CD4-positive, alpha-beta T cell treated with Interleukin-12 subunit alpha and Interleukin-12 subunit beta, for 1 hour (primary cell): ENCODE measurements at regions not wholly inside any gene's neighbourhood (a gene's known extent, or its start where the extent isn't known, plus 50 kb on each side); places are given as distances from the start of the nearest gene placed in this dataset.

Experiments used
- DNase-seq: peaks from one replicate; pipeline ENCODE4 v3.0.0-alpha.2; 2020

GRCh38 chr9:14560194-14560593 lies 133.0 kb downstream of the ZDHHC21 start:
- DNase-seq, result no peak

GRCh38 chr9:14554886-14555285 lies 138.3 kb downstream of the ZDHHC21 start:
- no peak for DNase-seq

DNA sequence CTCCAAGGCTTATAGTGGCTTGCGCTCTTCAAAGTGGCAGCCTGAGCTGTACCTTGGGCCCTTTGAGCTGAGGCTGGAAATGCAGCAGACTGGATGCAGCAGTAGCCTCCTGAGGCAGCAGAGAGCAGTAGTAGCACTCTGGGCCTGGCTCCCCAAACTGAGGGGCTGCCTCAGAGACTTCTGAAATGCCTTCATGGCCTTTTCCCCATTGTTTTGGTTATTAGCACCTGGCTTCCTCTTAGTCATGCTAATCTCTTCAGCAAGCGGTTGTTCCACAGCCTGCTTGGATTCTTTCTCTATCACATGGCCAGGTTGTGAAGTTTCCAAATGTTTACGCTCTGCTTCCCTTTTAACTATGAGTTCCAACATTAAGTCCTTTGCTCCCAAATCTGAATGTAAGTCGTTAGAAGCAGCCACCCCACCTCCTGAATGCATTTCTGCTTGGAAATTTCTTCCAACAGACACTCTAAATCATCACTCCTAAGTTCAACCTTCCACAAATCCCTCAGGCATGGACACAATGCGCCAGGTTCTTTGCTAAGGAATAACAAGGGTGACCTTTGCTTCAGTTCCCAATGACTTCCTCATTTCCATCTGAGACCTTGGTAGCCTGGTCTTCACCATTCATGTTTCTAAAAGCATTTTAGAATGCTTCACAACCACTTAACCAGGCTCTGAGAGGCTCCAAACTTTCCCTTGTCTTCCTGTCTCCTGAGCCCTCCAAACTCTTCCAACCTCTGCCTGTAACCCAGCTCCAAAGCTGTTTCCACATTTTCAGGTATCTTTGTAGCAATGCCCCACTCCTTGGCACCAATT lies 145.8 kb downstream of the ZDHHC21 start:
- no peak for DNase-seq

DNA sequence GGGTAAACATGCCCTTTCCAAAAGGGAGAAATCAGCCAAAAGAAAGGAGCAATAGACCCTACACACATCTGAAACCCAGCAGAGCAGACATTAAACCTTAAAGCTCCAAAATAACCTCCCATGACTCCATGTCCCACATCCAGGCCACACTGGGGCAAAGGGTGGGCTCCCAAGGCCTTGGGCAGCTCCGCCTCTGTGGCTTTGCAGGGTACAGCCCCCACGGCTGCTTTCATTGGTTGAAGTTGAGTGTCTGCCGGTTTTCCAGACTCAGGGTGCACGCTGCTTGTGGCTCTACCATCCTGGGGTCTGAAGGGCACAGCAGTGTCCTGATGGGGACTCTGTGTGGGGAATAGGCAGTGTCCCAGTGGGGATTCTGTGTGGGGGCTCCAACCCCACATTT lies 146.5 kb downstream of the ZDHHC21 start:
- no peak for DNase-seq

DNA sequence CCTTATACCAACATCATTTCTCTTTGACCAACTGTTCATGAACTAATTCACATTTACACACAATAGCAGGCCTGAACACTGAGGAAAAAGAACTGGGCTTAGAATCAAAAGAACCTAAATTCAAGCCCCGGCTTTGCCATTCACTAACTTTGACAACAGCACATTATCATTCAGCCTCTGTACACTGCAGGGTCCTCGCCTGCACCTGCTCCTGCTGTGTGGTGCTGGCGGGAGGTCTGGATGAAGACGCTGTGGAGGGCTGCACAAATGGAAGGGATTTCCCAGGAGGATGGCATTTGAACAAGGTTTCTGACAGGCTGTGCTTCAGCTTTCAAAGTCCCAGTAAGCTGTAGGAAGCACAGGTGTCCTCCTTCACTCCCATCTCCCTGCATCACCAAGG lies 151.2 kb downstream of the ZDHHC21 start:
- DNase-seq, result no peak

DNA sequence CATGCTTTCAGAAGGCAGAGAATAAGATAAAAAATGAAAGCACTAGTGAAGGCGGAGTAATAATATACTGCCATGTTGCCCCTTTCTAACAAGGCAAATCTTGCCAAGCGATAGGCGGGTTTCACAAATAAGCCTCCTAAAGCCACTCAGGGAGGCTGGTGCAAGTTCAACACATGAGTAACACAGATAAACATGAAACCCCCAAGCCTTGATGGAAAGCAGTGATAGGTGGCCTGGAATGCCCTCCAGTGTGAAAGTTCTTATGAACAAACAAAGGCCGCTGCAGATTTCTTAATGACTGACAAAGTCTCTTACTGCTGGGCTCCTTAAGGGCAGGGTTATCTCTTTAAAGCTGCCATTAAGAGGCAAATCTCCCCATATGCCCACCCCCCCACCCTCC lies 154.7 kb downstream of the ZDHHC21 start:
- DNase-seq, result no peak

DNA sequence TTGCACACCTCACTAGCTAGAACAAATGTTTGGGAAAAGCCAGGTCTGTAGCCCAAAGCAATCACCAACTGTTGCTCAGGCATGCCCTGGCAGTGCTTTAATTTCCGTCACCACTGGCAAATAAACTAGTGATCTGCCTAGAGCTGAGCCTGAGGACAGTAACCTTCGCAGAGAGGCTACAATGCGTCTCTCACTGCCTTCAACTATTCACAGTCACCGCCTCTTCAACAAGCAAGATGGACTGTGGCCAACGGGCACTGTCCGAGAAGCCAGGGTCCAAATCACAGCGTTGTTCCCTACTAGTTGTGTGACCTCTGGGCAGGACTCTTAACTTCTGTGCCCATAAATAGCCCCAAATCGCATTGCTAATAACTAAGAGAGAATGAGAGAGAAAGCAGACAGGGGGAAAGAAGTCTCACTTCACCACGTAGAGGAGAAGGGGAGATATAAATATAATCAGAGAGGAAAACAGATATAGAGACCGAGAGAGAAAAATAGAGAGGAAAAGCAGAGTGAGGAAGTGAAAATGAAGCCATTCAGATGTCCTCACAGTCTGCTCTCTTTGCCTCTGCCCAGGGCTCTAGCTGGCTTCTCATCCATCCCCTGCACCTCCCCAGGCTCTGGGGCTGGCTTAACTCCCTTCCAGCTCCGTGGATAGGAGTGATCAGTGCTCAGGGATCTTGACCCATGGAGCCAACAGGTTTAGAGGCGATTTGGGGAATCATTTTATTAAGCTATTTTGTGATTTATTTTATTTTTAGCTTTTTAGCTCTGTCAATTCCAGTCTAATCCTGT lies 157.9 kb downstream of the ZDHHC21 start:
- DNase-seq, result no peak

GRCh38 chr9:14533867-14534640 lies 159.2 kb downstream of the ZDHHC21 start:
- no peak for DNase-seq

DNA sequence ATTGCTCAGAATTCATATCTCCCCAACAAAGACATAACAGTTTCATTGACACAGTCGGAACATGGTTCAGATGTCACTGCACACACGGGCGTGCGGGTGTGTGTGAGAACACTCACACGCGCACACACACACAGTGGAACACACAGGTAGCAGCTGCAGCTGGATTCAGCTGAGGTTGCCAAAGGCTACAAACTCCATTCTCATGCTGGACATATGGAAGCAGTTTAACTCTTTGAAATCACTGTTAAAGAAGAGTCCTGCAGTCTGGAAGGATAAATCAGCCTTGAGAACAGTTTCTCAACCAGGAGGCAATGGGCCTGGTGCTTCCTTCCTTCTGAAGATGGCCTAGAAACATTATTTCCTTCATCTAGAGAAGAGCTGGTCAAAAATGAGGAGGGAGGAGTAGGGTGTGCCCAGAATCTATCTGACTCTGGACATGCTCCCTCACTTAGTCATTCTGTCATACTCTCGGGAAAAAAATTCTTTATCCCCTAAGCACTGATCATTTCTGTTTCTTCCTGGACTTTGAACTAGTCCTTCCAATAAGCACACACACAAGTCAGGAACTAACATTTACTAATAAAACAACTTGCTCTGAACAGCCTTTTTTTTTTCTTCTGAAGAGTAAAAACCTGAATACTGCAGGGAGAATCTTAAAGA lies 160.6 kb downstream of the ZDHHC21 start:
- no peak for DNase-seq

DNA sequence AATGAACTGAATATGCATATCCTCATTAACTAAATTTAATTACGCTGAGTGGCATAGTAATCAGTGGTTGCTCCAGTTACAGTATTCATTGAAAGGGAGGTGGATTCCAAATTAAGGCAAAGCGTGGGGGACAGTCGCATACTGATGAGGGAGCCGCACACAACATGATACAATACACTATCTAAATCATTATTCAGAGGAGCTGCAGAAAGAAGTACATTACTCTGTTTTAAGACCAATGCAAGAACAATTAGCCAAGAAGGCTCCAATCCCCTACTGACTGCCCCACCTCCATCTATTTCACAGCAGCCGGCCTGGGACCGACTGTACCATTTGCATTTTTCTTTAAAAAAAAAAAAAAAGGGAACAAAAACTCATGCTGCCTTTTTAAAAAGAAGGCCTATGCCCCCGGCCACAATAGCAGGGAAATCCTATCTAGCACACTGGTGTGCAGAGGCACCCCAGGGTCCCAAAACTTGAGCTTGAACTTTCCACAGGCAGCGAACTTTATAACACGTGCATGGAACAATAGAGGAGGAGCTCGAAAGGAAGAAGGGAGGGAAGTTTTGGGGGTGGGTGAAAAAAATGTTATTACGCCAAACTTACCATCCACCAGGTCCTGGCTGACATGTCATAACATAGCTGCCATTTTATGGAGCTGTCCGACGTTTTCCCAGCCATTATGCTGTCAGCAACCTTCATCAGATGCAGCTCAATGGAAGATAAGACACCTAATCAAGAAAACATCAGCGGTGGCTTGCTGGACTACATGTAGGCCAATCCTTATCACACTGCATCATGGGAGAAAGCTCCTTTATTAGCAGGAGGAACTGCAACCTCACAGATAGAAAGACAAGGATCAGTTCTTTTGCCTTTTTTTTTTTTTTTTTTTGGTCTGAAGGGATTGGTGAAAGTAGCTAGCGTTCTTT lies 161.6 kb downstream of the ZDHHC21 start:
- no peak for DNase-seq

DNA sequence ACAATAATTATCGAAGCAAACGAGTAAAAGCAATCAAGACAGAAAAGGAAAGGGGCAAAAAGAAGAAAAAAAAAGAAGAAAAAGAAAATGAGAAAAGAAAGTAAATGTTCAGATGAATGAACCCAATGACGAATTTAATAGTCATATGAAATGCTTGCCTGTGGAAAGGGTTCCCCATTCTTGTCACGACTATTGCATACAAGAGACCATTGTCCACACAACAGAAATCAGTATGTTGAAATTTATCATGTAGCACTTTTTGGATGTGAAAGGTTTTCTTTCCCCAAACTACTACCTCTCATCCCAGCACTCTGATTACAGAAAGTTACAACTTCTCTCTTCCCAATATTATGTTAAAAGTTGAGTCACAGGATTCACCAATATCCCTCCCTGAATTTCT lies 162.4 kb downstream of the ZDHHC21 start:
- DNase-seq, result no peak

- no peak for DNase-seq
Measured at GRCh38 chr9:14530366-14530765, 162.9 kb downstream of the ZDHHC21 start.

DNA sequence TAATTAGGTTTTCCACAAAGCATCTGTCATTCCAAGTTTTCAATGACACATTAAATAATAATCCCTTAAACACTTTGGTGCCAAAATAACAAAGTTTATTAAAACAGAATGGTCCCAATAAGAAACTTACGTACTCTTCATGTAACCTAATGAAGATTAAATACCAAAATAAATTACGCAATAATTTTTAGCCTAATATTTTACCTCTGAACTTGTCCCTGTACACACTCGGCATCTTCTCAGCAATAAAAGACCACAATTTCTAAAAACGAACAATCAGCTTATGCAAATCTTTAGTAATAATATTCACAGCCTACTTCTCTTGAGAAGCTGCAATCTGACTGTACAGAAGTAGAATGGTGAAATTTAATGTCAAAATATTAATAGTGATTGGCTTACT lies 163.6 kb downstream of the ZDHHC21 start:
- no peak for DNase-seq

- no peak for DNase-seq
Measured at GRCh38 chr9:14529054-14529453, 164.2 kb downstream of the ZDHHC21 start.

DNA sequence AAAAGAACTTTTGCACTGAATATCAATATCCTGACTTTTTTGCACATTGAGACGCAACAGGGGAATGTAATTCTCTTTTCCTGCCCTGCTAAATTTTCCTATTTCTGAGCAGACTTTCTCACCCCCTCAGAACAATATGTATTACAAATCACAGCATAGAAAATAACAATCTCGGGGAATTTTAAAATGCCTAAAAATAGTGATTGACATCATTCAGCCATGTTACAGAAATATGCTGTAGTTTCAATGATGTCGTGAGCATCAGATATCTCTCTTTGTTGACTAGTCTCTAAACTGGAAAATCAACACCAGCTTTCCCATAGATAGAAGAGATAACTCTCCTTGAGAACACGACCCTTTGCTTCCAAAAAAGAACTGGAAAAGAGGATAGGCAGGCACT lies 166.7 kb downstream of the ZDHHC21 start:
- DNase-seq, result no peak

- no peak for DNase-seq
Measured at GRCh38 chr9:14525856-14526255, 167.4 kb downstream of the ZDHHC21 start.

DNA sequence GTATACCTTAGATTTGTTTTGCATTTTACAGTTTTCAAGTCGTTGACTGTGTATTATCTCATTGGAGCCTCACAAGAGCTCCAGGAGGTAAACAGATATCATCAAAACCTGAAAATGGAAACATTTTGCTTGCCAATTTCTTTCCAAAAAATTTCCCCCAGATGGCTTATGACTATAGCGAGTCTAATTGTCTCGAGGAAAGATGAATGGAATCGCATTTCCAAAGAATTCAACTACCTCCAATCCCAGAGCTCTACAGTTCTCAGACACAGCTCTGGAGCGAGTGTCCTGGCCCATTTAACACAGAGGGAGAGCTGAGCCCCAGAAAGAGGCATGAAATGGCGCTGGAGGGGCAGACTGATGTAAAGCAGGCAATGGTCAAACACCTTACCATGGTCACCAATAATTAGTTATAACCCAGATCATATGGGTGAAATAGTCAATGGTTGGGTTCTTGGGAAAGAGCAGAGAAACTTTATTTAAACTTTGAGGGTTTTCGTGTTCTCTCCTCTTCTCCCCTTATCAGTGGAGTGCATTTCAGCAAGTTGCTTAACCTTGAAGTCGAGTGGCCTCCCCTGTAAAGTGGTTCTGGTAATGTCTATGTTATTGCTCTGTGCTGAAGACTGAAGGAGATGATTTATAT lies 168.2 kb downstream of the ZDHHC21 start:
- DNase-seq, result no peak

DNA sequence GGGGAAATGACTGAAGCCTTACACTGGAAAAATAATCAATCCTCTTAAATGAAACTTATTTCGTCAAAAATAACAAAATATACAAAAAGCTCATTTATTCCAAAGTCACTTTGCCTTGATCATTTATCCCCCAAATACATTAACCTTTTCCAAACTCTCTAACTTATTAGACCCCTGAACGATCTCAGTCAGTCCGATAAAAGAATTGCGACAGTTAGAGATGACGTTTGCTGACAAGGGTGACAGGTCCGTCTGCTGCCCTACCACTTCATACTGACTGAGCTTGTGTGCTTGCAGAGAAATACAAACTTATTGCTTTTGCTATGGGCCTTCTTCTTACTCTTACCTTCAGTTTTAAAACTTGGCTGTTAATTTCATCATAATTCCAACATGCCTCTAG lies 169.7 kb downstream of the ZDHHC21 start:
- DNase-seq, result no peak

GRCh38 chr9:14522627-14523379 lies 170.4 kb downstream of the ZDHHC21 start:
- DNase-seq, result no peak

DNA sequence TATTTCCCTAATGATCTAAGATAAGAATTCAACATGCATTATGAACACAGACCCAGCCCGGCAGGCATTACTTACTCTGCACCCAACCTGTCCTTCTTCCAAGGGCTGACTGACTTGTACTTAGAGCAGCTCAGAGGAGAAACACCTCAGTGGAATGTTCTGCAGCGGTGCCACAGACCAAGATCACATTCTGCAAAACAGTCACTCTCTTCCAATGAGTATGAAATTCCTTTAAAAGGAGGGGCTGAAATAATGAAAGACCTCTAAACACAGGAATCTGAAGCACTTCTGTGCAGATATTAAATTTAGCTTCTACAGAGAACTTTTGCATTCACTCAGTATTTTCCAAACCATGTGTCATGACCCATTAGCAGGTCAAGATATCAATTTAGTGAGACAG lies 172.9 kb downstream of the ZDHHC21 start:
- DNase-seq, result no peak
